Fibroblast of skin of left biceps (primary cell): ENCODE measurements at regions not wholly inside any gene's neighbourhood (a gene's known extent, or its start where the extent isn't known, plus 50 kb on each side); places are given as distances from the start of the nearest gene placed in this dataset.
"Not testable (repeated sequence)": the region's sequence is repeated elsewhere in the genome, so short reads cannot be mapped to it uniquely, and the experiment has no call there.

Experiments
- DNase-seq, 2 experiments: peaks; one replicate each; pipeline ENCODE4 v3.0.0-alpha.2; 2013; ENCODE audit warnings: low read depth in 2 of 2

DNA sequence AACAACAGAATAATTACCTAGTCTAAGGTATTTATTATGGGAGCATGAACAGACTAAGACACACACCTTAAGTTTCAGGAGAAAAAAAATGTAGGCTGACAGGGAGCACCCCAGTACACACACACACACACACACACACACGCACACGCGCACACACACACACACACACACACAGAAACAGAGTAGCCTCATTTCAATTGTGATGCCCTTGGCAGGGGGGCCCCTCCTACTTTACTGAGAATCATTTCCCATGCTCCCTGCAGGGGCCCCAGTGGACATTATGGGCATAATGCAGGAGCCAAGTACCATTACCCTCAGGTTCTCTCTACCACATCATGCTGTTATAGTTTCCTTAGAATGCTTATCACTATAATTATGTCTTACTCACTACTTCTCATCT is 104.9 kb downstream of the CDC7 start:
- no peak for DNase-seq

GRCh38 chr1:91606546-91607078 is 106.0 kb downstream of the CDC7 start:
- no peak for DNase-seq

DNA sequence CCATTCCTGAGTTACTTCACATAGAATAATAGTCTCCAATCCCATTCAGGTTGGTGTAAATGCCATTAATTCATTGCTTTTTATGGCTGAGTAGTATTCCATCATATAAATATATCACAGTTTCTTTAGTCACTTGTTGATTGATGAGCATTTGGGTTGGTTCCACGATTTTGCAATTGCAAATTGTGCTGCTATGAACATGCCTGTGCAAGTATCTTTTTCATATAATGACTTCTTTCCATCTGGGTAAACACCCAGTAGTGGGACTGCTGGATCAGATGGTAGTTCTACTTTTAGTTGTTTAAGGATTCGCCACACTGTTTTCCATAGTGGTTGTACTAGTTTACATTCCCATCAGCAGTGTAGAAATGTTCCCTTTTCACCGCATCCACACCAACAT is 107.0 kb downstream of the CDC7 start:
- DNase-seq, result not testable (repeated sequence)

GRCh38 chr1:91608876-91609275 is 108.2 kb downstream of the CDC7 start:
- DNase-seq, result peak; percentile 62 to 67

GRCh38 chr1:91609551-91609950 is 108.9 kb downstream of the CDC7 start:
- peak in 1 of 2 experiments; percentile 24 for DNase-seq

DNA sequence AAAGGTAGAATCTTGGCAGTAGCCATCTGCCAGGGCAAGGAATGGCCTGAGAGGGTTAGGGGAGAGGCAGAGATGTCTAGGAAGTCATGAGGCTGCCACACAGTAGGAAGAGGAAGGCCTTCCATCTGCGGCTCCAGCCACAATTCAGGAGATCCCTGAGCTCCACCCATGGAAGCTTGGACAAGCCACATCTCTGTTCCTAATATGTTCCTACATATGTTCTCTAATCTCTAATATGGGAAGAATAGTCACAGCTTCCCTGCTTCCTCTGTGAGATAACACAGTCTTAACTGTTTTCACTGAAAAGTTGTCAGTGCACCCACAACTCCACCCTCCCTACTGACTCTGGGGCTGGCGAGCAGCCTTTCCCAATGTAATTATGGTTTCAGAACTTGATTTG is 109.5 kb downstream of the CDC7 start:
- no peak for DNase-seq

GRCh38 chr1:91610789-91611188 is 110.1 kb downstream of the CDC7 start:
- no peak for DNase-seq

- no peak for DNase-seq
Observed at GRCh38 chr1:91611483-91611917, 110.8 kb downstream of the CDC7 start.

DNA sequence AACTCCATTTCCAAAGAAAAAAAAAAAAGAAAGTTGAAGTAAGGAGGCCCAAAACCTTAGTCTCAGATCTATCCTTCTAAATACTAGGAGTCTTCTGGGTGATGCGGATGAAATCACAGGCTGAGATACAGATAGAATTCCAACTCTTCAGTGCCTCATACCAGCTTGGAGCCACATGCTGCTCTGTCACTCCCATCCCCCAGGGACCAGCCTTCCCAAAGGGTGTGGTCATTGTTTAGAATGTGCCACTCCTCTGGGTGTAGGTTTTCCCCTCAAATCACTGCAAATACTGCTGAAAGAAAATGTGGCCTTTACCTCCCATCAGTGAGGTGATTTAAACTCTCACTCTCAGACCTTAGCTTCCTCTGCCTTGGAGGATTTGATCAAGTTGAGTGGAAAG is 112.9 kb downstream of the CDC7 start:
- DNase-seq, result no peak

GRCh38 chr1:91616712-91617111 is 116.1 kb downstream of the CDC7 start:
- no peak for DNase-seq

DNA sequence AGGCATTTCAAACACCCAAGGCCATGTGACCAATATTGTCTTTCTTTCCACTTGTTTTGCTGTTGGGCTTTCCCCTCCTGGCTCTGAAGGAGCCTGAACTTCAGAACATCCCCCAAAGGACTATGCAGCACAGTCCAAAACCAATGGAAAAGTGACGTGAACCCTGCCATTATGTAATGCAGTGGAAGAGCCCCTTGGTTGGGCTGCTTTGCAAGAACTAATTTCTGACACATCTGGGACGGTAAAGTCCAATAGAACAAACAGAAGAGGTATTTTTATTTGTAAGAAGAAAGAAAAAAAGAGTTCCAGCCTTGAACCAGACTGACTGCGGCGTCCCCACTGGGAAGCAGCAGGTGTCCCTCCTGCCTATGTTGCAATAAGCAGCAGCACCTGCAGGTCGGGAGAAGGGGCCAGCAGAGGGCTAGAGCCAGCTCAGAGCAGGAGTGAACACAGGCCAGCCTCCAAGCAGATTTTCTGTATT is 116.7 kb downstream of the CDC7 start:
- no peak for DNase-seq

DNA sequence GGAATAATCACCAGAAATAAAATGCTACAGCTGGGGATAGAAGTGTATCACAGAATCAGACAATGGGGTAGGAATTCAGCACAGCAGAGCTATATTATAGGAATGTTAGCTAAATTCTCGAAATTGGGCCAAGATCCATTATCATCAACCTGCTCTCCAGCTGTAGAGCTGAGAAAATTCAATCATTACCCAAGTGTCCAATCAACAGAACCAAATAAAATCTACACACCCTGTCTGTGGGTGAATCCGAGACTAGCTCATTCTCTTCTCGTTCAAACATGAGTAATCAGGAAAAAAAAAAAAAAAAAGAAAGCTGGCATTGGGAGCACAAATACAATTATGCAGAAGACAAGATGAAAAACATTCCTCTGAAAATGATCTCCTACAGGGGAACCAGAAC is 119.2 kb downstream of the CDC7 start:
- no peak for DNase-seq

DNA sequence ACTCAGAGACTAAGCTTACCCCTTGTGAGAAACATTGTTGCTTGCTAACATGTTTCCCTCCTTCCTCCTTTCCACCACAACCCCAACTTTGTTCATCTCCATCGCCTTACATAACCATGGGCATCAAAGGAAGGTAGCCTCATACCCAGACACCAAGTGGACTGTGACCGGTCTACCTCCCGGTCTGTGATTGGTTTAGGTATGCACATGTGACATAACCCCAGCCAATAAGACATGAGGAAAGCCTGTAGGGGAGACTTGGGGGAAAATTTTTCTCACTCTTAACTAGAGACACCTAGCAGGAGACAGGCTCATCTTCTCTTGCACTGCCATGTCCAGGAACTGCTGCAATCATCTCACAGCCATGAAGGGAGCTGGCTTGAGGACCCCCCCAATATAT is 120.7 kb downstream of the CDC7 start:
- no peak for DNase-seq

DNA sequence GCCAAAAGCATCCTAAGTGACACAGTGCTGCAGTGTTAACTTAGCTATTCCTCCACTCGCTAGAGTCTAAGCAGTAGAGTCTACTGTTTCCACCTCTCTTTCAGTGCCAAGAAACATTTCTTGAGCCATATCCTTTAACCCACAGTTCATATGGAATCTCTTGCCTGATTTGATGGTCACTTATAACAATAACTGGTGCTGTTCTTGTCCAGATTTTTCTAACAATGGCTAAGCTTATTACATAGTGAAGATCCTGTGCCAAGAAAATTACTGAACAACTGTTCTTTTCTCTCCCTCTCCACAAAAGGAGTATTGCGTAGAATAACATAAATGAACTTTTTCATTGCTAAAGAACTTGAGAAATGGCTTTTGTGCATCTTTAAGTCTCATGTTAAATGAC is 121.3 kb downstream of the CDC7 start:
- DNase-seq, result no peak

GRCh38 chr1:91622616-91623015 is 122.0 kb downstream of the CDC7 start:
- DNase-seq, result no peak

GRCh38 chr1:91623020-91623419 is 122.4 kb downstream of the CDC7 start:
- DNase-seq, result no peak

GRCh38 chr1:91624331-91624730 is 123.7 kb downstream of the CDC7 start:
- no peak for DNase-seq
